IMR-90 (cell line): ENCODE measurements at regions not wholly inside any gene's neighbourhood (a gene's known extent, or its start where the extent isn't known, plus 50 kb on each side); places are given as distances from the start of the nearest gene placed in this dataset.

Source experiments
- ATAC-seq: fragments of 200-7000 bp; cut with Tn5 transposase; 2 replicates; pipeline ENCODE4 v1.9.1; 2020; ENCODE audit warnings: low read depth, mild to moderate bottlenecking, moderate library complexity
- BruUV-seq: library from RNA; stranded (reverse); fragments of 400-500 nt; replicated peaks from 2 replicates; lab custom pipeline; 2021; lab: Mats Ljungman, UMichigan
- CTCF ChIA-PET: fragments of 300-600 bp; formaldehyde crosslinking; extraction: SDS; loops from one replicate; lab custom pipeline; 2021; ENCODE audit warnings: antibody characterized with exemption; lab: Yijun Ruan, JAX
- POLR2A ChIA-PET: fragments of 300-600 bp; sonication (Branson Sonifier 250); formaldehyde crosslinking; loops from one replicate; lab custom pipeline; 2022; ENCODE audit warnings: antibody characterized with exemption; ENCODE audit not compliant: unreplicated experiment; lab: Charles Lee
- DNase-seq: peaks from one replicate; pipeline ENCODE4 v3.0.0; 2013
- H2AFZ ChIP-seq: replicated peaks from 2 replicates; pipeline ENCODE3; 2013; ENCODE audit warnings: low read length, mild to moderate bottlenecking; ENCODE audit not compliant: poor library complexity
- H2AK5ac ChIP-seq: 2 replicates; pipeline ENCODE4 v1.6.1; 2013; ENCODE audit warnings: low read depth, low read length, inconsistent platforms
- H2AK9ac ChIP-seq: replicated peaks from 2 replicates; pipeline ENCODE3; 2013; ENCODE audit warnings: mild to moderate bottlenecking, low read depth, low read length, moderate library complexity; ENCODE audit not compliant: poor library complexity
- H2BK120ac ChIP-seq: 2 replicates; pipeline ENCODE4 v1.6.1; 2013; ENCODE audit warnings: low read depth, low read length, inconsistent platforms
- H2BK15ac ChIP-seq: 3 replicates; pipeline ENCODE4 v1.6.1; 2013; ENCODE audit warnings: low read depth, low read length, inconsistent platforms
- H2BK20ac ChIP-seq: 2 replicates; pipeline ENCODE4 v1.6.1; 2013; ENCODE audit warnings: low read depth, mild to moderate bottlenecking, inconsistent platforms, low read length, moderate library complexity
- H2BK5ac ChIP-seq: 2 replicates; pipeline ENCODE4 v1.6.1; 2013; ENCODE audit warnings: mild to moderate bottlenecking, low read depth, low read length, inconsistent platforms; ENCODE audit not compliant: poor library complexity, severe bottlenecking
- H3K14ac ChIP-seq: replicated peaks from 2 replicates; pipeline ENCODE4 v1.6.1; 2013; ENCODE audit warnings: low read depth, low read length, inconsistent platforms
- H3K18ac ChIP-seq: 2 replicates; pipeline ENCODE4 v1.6.1; 2013; ENCODE audit warnings: low read depth, low read length, control low read depth
- H3K23ac ChIP-seq: 2 replicates; pipeline ENCODE4 v1.6.1; 2013; ENCODE audit warnings: low read depth, low read length, inconsistent platforms
- H3K27ac ChIP-seq: 2 replicates; pipeline ENCODE4 v1.5.1; 2013; ENCODE audit warnings: mild to moderate bottlenecking, control low read depth, low read length; ENCODE audit not compliant: insufficient read depth
- H3K27me3 ChIP-seq: 2 replicates; pipeline ENCODE4 v1.6.1; 2013; ENCODE audit warnings: low read length; ENCODE audit not compliant: control insufficient read depth, insufficient read depth
- H3K36me3 ChIP-seq: 2 replicates; pipeline ENCODE4 v1.6.1; 2013; ENCODE audit warnings: low read length, mixed read lengths; ENCODE audit not compliant: control insufficient read depth, insufficient read depth
- H3K4ac ChIP-seq: 2 replicates; pipeline ENCODE4 v1.6.1; 2013; ENCODE audit warnings: low read depth, low read length, inconsistent platforms
- H3K4me1 ChIP-seq: 2 replicates; pipeline ENCODE4 v1.6.1; 2013; ENCODE audit warnings: low read length, mixed read lengths; ENCODE audit not compliant: control insufficient read depth, insufficient read depth
- H3K4me2 ChIP-seq: 2 replicates; pipeline ENCODE4 v1.6.1; 2013; ENCODE audit warnings: low read depth, mild to moderate bottlenecking, control low read depth, low read length, moderate library complexity
- H3K4me3 ChIP-seq: 2 replicates; pipeline ENCODE4 v1.5.1; 2013; ENCODE audit warnings: low read depth, mild to moderate bottlenecking, control low read depth, low read length, moderate library complexity; ENCODE audit not compliant: insufficient read depth
- H3K56ac ChIP-seq: 2 replicates; pipeline ENCODE4 v1.6.1; 2013; ENCODE audit warnings: low read length, inconsistent platforms; ENCODE audit not compliant: insufficient read depth; ENCODE audit errors: extremely low read depth
- H3K79me1 ChIP-seq, 2 experiments: 2 replicates each; pipeline ENCODE4 v1.6.1; 2013; ENCODE audit warnings: low read length in 2 of 2, inconsistent platforms in 1 of 2, low read depth in 1 of 2
- H3K9ac ChIP-seq: 2 replicates; pipeline ENCODE4 v1.6.1; 2013; ENCODE audit warnings: low read depth, low read length, control low read depth
- H3K9me1 ChIP-seq: 2 replicates; pipeline ENCODE4 v1.6.1; 2013; ENCODE audit warnings: low read length, inconsistent platforms; ENCODE audit not compliant: insufficient read depth
- H3K9me3 ChIP-seq: 2 replicates; pipeline ENCODE4 v1.6.1; 2013; ENCODE audit warnings: low read length; ENCODE audit not compliant: control insufficient read depth, insufficient read depth
- H4K20me1 ChIP-seq: 2 replicates; pipeline ENCODE4 v1.6.1; 2013; ENCODE audit warnings: low read length, inconsistent platforms; ENCODE audit not compliant: insufficient read depth
- H4K5ac ChIP-seq: 2 replicates; pipeline ENCODE4 v1.6.1; 2013; ENCODE audit warnings: mild to moderate bottlenecking, low read depth, low read length, control low read depth
- H4K8ac ChIP-seq, 2 experiments: 2 replicates each; pipeline ENCODE4 v1.6.1; 2013; ENCODE audit warnings: low read depth in 2 of 2, low read length in 2 of 2, control low read depth in 1 of 2, inconsistent platforms in 1 of 2
- H4K91ac ChIP-seq: 2 replicates; pipeline ENCODE4 v1.6.1; 2013; ENCODE audit warnings: low read depth, low read length, inconsistent platforms; ENCODE audit not compliant: insufficient read depth
- CEBPB ChIP-seq: IDR thresholded peaks from 2 replicates; pipeline ENCODE4 v1.6.1; 2012; ENCODE audit warnings: low read depth, low read length, improper control_type of control experiment
- ELK1 ChIP-seq: fragments of 150-350 bp; IDR thresholded peaks from 2 replicates; pipeline ENCODE4 v1.6.1; 2016; ENCODE audit warnings: low read depth, mild to moderate bottlenecking, low read length, moderate library complexity, borderline replicate concordance
- WGBS, 2 experiments: methylation state at CpG; one replicate each; pipeline versions ENCODE4 v1.1.5 to v1.1.7; 2013; ENCODE audit warnings: missing lambda C conversion rate in 2 of 2; ENCODE audit not compliant: insufficient read length in 1 of 2; ENCODE audit errors: extremely low coverage in 2 of 2; 5-methylcytosine and 5-hydroxymethylcytosine counted together
- dilution Hi-C: fragments of 300-500 bp; cut with HindIII; formaldehyde crosslinking; loops from one replicate; pipeline ENCODE4 v1.14.3; 2018; ENCODE audit warnings: low sequenced_read_pairs; ENCODE audit not compliant: unreplicated experiment
- in situ Hi-C: fragments of 300-500 bp; cut with MboI; formaldehyde crosslinking; loops from 3 replicates; pipeline ENCODE4 v1.14.3; 2019; ENCODE audit warnings: low sequenced_read_pairs, inconsistent platforms, mixed read lengths
- intact Hi-C: fragments of 100-400 bp; cut with micrococcal nuclease; formaldehyde crosslinking; loops from 2 replicates; pipeline ENCODE4 v1.10.0; 2022

DNA sequence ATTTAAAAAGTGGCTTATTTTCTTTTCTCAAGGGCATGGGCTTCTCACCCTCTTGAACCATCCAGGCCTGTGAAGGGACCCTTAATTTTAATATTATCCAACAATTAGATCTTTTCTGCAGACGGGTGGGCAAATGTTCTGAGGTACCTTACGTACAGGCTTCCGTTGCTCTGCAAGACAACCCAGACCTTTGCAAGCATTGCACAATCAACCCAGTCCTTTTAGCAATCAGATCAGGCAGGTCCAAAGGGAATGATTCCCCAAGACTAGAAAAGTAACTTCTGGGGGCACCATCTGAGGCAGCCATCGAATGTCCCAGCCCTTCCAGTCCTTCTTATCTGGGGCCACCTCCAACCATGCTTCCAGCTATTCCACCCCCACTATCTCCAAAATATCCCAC lies 67.3 kb upstream of the TACR3 start:
- H3K14ac ChIP-seq = no peak overlapping the region
- DNase-seq (no peak), ATAC-seq (no peak)
- no peak overlapping the region for H4K8ac ChIP-seq
- no peak overlapping the region for H2AK9ac ChIP-seq
- no peak overlapping the region for H2BK15ac ChIP-seq
- H3K27ac ChIP-seq = no peak overlapping the region
- in situ Hi-C loops (no loop called here), dilution Hi-C loops (no loop called here), intact Hi-C loops (no loop called here)
- H2AK5ac ChIP-seq = no peak overlapping the region
- CTCF ChIA-PET = no interaction called here
- no peaks in the 10 kb centered on the region for H4K20me1 ChIP-seq
- H3K9ac ChIP-seq = no peak overlapping the region
- no peak overlapping the region for H2BK120ac ChIP-seq
- no peak overlapping the region for H3K23ac ChIP-seq
- H4K5ac ChIP-seq = no peak overlapping the region
- TF ChIP-seq CEBPB = 0 out of 2 replicates have a peak, but pooled peaks have one; percentile 27
- no peak for TF ChIP-seq ELK1
- no peak overlapping the region for H3K4ac ChIP-seq
- no peak overlapping the region for H4K91ac ChIP-seq
- no TSS peak for BruUV-seq
- H2BK20ac ChIP-seq = no peak overlapping the region
- H3K56ac ChIP-seq = no peak overlapping the region
- H3K4me1 ChIP-seq = no peaks in the 10 kb centered on the region
- H3K9me1 ChIP-seq = no peaks in the 10 kb centered on the region
- no peak overlapping the region for H3K4me2 ChIP-seq
- no peak overlapping the region for H2BK5ac ChIP-seq
- no peak overlapping the region for H3K18ac ChIP-seq
- H3K36me3 ChIP-seq = no peaks in the 10 kb centered on the region
- H3K4me3 ChIP-seq = no peak overlapping the region
- 14% methylated on average over 2 of the region's 4 CpGs; no CpG with 5 or more reads in 1 of the 2 experiments for WGBS, 2 experiments
- POLR2A ChIA-PET = no interaction called here
- H3K79me1 ChIP-seq = no peaks in the 10 kb centered on the region
- peaks cover 14% of the 10 kb centered on the region for H3K9me3 ChIP-seq
- no peak overlapping the region for H2AFZ ChIP-seq
- H3K27me3 ChIP-seq = no peaks in the 10 kb centered on the region
